Upper lobe of left lung (tissue), 6 donors: ENCODE measurements at regions not wholly inside any gene's neighbourhood (a gene's known extent, or its start where the extent isn't known, plus 50 kb on each side); places are given as distances from the start of the nearest gene placed in this dataset.
A peak's percentile ranks its signal among the peaks of the same experiment; 100 is the strongest.

Source experiments
- ATAC-seq, 2 donors: fragments of 200-7000 bp; cut with Tn5 transposase; one replicate each; pipeline ENCODE4 v1.9.1; 2022; ENCODE audit warnings: mild to moderate bottlenecking in 2 of 2, moderate library complexity in 2 of 2; ENCODE audit not compliant: low FRiP score in 2 of 2
- DNase-seq, 2 donors: peaks; one replicate each; pipeline ENCODE4 v3.0.0-alpha.2; 2019 to 2020
- H3K27ac ChIP-seq, 4 donors: fragments of 200-600 bp; sonication (generic); one replicate each; pipeline ENCODE4 v1.5.1; 2016 to 2019
- H3K27me3 ChIP-seq, 4 donors: fragments of 200-600 bp; sonication (generic); one replicate each; pipeline ENCODE4 v1.5.1; 2017 to 2019
- H3K36me3 ChIP-seq, 4 donors: fragments of 200-600 bp; sonication (generic); one replicate each; pipeline ENCODE4 v1.5.1; 2016 to 2019
- H3K4me1 ChIP-seq, 4 donors: fragments of 200-600 bp; sonication (generic); one replicate each; pipeline ENCODE4 v1.5.1; 2018 to 2019
- H3K4me3 ChIP-seq, 4 donors: fragments of 200-600 bp; sonication (generic); one replicate each; pipeline ENCODE4 v1.5.1; 2017 to 2019; ENCODE audit warnings: mild to moderate bottlenecking in 2 of 4, moderate library complexity in 1 of 4
- H3K9me3 ChIP-seq, 4 donors: fragments of 200-600 bp; sonication (generic); one replicate each; pipeline ENCODE4 v1.5.1; 2018 to 2019
- CTCF ChIP-seq, 6 experiments: fragments of 450-650 bp in 4 of 6; fragments of 200-600 bp in 2 of 6; sonication (generic) in 2 of 6; IDR thresholded peaks; one replicate each; pipeline ENCODE4 v1.5.1; 2016 to 2019; ENCODE audit warnings: antibody characterized with exemption in 6 of 6
- EP300 ChIP-seq, 4 donors: sonication (generic); formaldehyde crosslinking; IDR thresholded peaks; one replicate each; pipeline ENCODE4 v1.5.1; 2017; ENCODE audit warnings: antibody characterized with exemption in 4 of 4, control low read depth in 2 of 4
- POLR2A ChIP-seq, 4 donors: fragments of 450-650 bp; IDR thresholded peaks; one replicate each; pipeline ENCODE4 v1.5.1; 2016 to 2017; ENCODE audit warnings: antibody characterized with exemption in 4 of 4, mild to moderate bottlenecking in 2 of 4
- POLR2AphosphoS5 ChIP-seq, 2 donors: sonication (generic); formaldehyde crosslinking; IDR thresholded peaks; one replicate each; pipeline ENCODE4 v1.5.1; 2017; ENCODE audit warnings: antibody characterized with exemption in 2 of 2
- WGBS, 2 donors: methylation state at CpG; one replicate each; pipeline ENCODE4 v1.1.5; 2017 to 2018; 5-methylcytosine and 5-hydroxymethylcytosine counted together
- donor health status: DM: no; HTN: no; CAD: no; lungs with moderate emphysema.
- donor health status: DM: no; HTN: yes; CAD: no; lungs with severe emphysema.

GRCh38 chr4:41471126-41472071, 66.6 kb upstream of the LIMCH1 start:
- peaks cover 3 to 21% (median 15%) of the 10 kb centered on the region in 4 donors for H3K4me1 ChIP-seq
- no peaks in the 10 kb centered on the region for H3K27me3 ChIP-seq
- TF ChIP-seq CTCF (IDR thresholded peaks at IDR 0.05) (no peak), EP300 (IDR thresholded peaks at IDR 0.05) (no peak), POLR2A (IDR thresholded peaks at IDR 0.05) (no peak), POLR2AphosphoS5 (IDR thresholded peaks at IDR 0.05) (no peak)
- H3K4me3 ChIP-seq = no peak overlapping the region
- WGBS, 2 donors = 57 to 69% methylated on average over 9 of the region's 9 CpGs
- no peaks in the 10 kb centered on the region for H3K36me3 ChIP-seq
- no peaks in the 10 kb centered on the region for H3K9me3 ChIP-seq
- DNase-seq (no peak), ATAC-seq (no peak)
- H3K27ac ChIP-seq = peak overlapping the region in 3 of 4 donors; percentile 20 to 56 (median 45)

- Histone ChIP-seq H3K9me3 (no peaks in the 10 kb centered on the region), H3K4me3 (no peak overlapping the region), H3K27me3 (no peaks in the 10 kb centered on the region), H3K36me3 (no peaks in the 10 kb centered on the region), H3K4me1 (peaks cover 3 to 21% (median 15%) of the 10 kb centered on the region in 4 donors), H3K27ac (peak overlapping the region in 2 of 4 donors; percentile 20 to 45)
- DNase-seq (no peak), ATAC-seq (no peak)
- TF ChIP-seq CTCF (IDR thresholded peaks at IDR 0.05) (no peak), EP300 (IDR thresholded peaks at IDR 0.05) (no peak), POLR2AphosphoS5 (IDR thresholded peaks at IDR 0.05) (no peak), POLR2A (IDR thresholded peaks at IDR 0.05) (no peak)
- 63 to 75% methylated on average over 5 of the region's 5 CpGs for WGBS, 2 donors
These were observed 65.9 kb upstream of the LIMCH1 start for GRCh38 chr4:41472081-41472480.

- ATAC-seq (no peak), DNase-seq (no peak)
- TF ChIP-seq EP300 (IDR thresholded peaks at IDR 0.05) = no peak
- no peak for TF ChIP-seq POLR2A (IDR thresholded peaks at IDR 0.05)
- TF ChIP-seq CTCF (IDR thresholded peaks at IDR 0.05) = no peak
- WGBS, 2 donors = 69 to 80% methylated on average over 2 of the region's 2 CpGs
- Histone ChIP-seq H3K4me3 (no peak overlapping the region), H3K27me3 (no peaks in the 10 kb centered on the region), H3K4me1 (peaks cover 0 to 21% (median 15%) of the 10 kb centered on the region in 4 donors), H3K36me3 (no peaks in the 10 kb centered on the region), H3K9me3 (no peaks in the 10 kb centered on the region), H3K27ac (no peak overlapping the region)
These were observed 64.8 kb upstream of the LIMCH1 start for GRCh38 chr4:41473176-41473575.

GRCh38 chr4:41475402-41475801, 62.6 kb upstream of the LIMCH1 start:
- ATAC-seq (peak in 1 of 2 donors; percentile 16), DNase-seq (no peak)
- H3K9me3 ChIP-seq = no peaks in the 10 kb centered on the region
- 91 to 93% methylated on average over 1 of the region's 1 CpG for WGBS, 2 donors
- no peaks in the 10 kb centered on the region for H3K36me3 ChIP-seq
- H3K4me1 ChIP-seq = peaks cover 0 to 21% (median 12%) of the 10 kb centered on the region in 4 donors
- no peak for TF ChIP-seq EP300 (IDR thresholded peaks at IDR 0.05)
- no peak for TF ChIP-seq POLR2AphosphoS5 (IDR thresholded peaks at IDR 0.05)
- no peak for TF ChIP-seq POLR2A (IDR thresholded peaks at IDR 0.05)
- no peak for TF ChIP-seq CTCF (IDR thresholded peaks at IDR 0.05)
- H3K27ac ChIP-seq = peak overlapping the region in 1 of 4 donors; percentile 29
- no peaks in the 10 kb centered on the region for H3K27me3 ChIP-seq
- H3K4me3 ChIP-seq = no peak overlapping the region
